Sigmoid colon (tissue), 6 donors: ENCODE measurements at regions not wholly inside any gene's neighbourhood (a gene's known extent, or its start where the extent isn't known, plus 50 kb on each side); places are given as distances from the start of the nearest gene placed in this dataset.
A peak's percentile ranks its signal among the peaks of the same experiment; 100 is the strongest.

ENCODE experiments used
- DNase-seq: peaks from one replicate; pipeline ENCODE4 v3.0.0-alpha.2; 2019
- H3K27ac ChIP-seq, 4 donors: fragments of 200-600 bp; sonication (generic); one replicate each; pipeline ENCODE4 v1.5.1; 2016 to 2019; ENCODE audit warnings: mild to moderate bottlenecking in 1 of 4
- H3K27me3 ChIP-seq, 3 donors: fragments of 200-600 bp; sonication (generic); one replicate each; pipeline ENCODE4 v1.5.1; 2019; ENCODE audit warnings: mild to moderate bottlenecking in 1 of 3
- H3K36me3 ChIP-seq, 4 donors: fragments of 200-600 bp; sonication (generic); one replicate each; pipeline ENCODE4 v1.5.1; 2016 to 2019
- H3K4me1 ChIP-seq, 4 donors: fragments of 200-600 bp; sonication (generic); one replicate each; pipeline ENCODE4 v1.5.1; 2017 to 2019
- H3K4me3 ChIP-seq, 4 donors: fragments of 200-600 bp; sonication (generic); one replicate each; pipeline ENCODE4 v1.5.1; 2017 to 2019; ENCODE audit warnings: mild to moderate bottlenecking in 2 of 4, moderate library complexity in 1 of 4
- H3K9me3 ChIP-seq, 4 donors: fragments of 200-600 bp in 3 of 4; sonication (generic) in 3 of 4; one replicate each; pipeline versions ENCODE4 v1.5.1 to v1.6.1; 2013 to 2019
- CTCF ChIP-seq, 4 experiments: fragments of 450-650 bp in 3 of 4; fragments of 200-600 bp in 1 of 4; IDR thresholded peaks; one replicate each; pipeline ENCODE4 v1.5.1; 2016 to 2019; ENCODE audit warnings: antibody characterized with exemption in 4 of 4, mild to moderate bottlenecking in 3 of 4, moderate library complexity in 2 of 4
- EP300 ChIP-seq, 4 donors: sonication (generic); formaldehyde crosslinking; IDR thresholded peaks; one replicate each; pipeline ENCODE4 v1.6.1; 2017; ENCODE audit warnings: antibody characterized with exemption in 4 of 4
- POLR2A ChIP-seq, 2 donors: fragments of 450-650 bp; IDR thresholded peaks; one replicate each; pipeline ENCODE4 v1.6.1; 2016; ENCODE audit warnings: antibody characterized with exemption in 2 of 2, mild to moderate bottlenecking in 2 of 2, moderate library complexity in 2 of 2
- POLR2AphosphoS5 ChIP-seq, 4 donors: sonication (generic); formaldehyde crosslinking; IDR thresholded peaks; one replicate each; pipeline ENCODE4 v1.6.1; 2017; ENCODE audit warnings: antibody characterized with exemption in 4 of 4
- WGBS, 2 donors: extraction: QIAGEN DNeasy Blood & Tissue Kit; methylation state at CpG; one replicate each; pipeline ENCODE4 v1.1.7; 2013; 5-methylcytosine and 5-hydroxymethylcytosine counted together
- intact Hi-C: fragments of 100-400 bp; cut with DNase I; formaldehyde crosslinking; loops from one replicate; pipeline ENCODE4 v1.15.1; 2023
- donor health status: healthy with polysubstance abuse.
- donor health status: healthy.

GRCh38 chr10:44854693-44855350 is 56.3 kb upstream of the TMEM72 start:
- Histone ChIP-seq H3K9me3 (no peaks in the 10 kb centered on the region), H3K4me3 (no peak overlapping the region), H3K27me3 (no peaks in the 10 kb centered on the region), H3K36me3 (no peaks in the 10 kb centered on the region), H3K4me1 (no peaks in the 10 kb centered on the region), H3K27ac (no peak overlapping the region)
- TF ChIP-seq POLR2AphosphoS5 (IDR thresholded peaks at IDR 0.05) = no peak
- TF ChIP-seq EP300 (IDR thresholded peaks at IDR 0.05) = no peak
- no peak for TF ChIP-seq CTCF (IDR thresholded peaks at IDR 0.05)
- TF ChIP-seq POLR2A (IDR thresholded peaks at IDR 0.05) = no peak
- intact Hi-C loops = loop anchor here (10.0 kb wide), 1 partner anchor 110 kb away; no protein-coding TSS in a partner anchor
- no peak for DNase-seq
- whole genome bisulfite sequencing, 2 donors = 85 to 86% methylated on average over 9 of the region's 9 CpGs

- H3K36me3 ChIP-seq = no peaks in the 10 kb centered on the region
- no peaks in the 10 kb centered on the region for H3K9me3 ChIP-seq
- intact Hi-C loops = loop anchor here (10.0 kb wide), 1 partner anchor 112 kb away; no protein-coding TSS in a partner anchor
- H3K27ac ChIP-seq = no peak overlapping the region
- 87 to 89% methylated on average over 7 of the region's 7 CpGs for WGBS, 2 donors
- no peaks in the 10 kb centered on the region for H3K4me1 ChIP-seq
- H3K27me3 ChIP-seq = no peaks in the 10 kb centered on the region
- H3K4me3 ChIP-seq = no peak overlapping the region
- no peak for DNase-seq
- TF ChIP-seq POLR2AphosphoS5 (IDR thresholded peaks at IDR 0.05) = no peak
- TF ChIP-seq CTCF (IDR thresholded peaks at IDR 0.05) = no peak
- no peak for TF ChIP-seq EP300 (IDR thresholded peaks at IDR 0.05)
- TF ChIP-seq POLR2A (IDR thresholded peaks at IDR 0.05) = no peak
These were observed 54.4 kb upstream of the TMEM72 start for GRCh38 chr10:44856696-44857095.

- peak; percentile 77 for DNase-seq
- Histone ChIP-seq H3K4me1 (no peaks in the 10 kb centered on the region), H3K27ac (no peak overlapping the region), H3K9me3 (no peaks in the 10 kb centered on the region), H3K4me3 (no peak overlapping the region), H3K36me3 (no peaks in the 10 kb centered on the region), H3K27me3 (no peaks in the 10 kb centered on the region)
- intact Hi-C loops = loop anchor here (10.0 kb wide), 1 partner anchor 113 kb away; no protein-coding TSS in a partner anchor
- WGBS, 2 donors = 44 to 45% methylated on average over 9 of the region's 9 CpGs
- peak; percentile 77 to 99 (median 93) for TF ChIP-seq CTCF (IDR thresholded peaks at IDR 0.05)
- no peak for TF ChIP-seq POLR2A (IDR thresholded peaks at IDR 0.05)
These were observed 53.6 kb upstream of the TMEM72 start for GRCh38 chr10:44857363-44858016.

DNA sequence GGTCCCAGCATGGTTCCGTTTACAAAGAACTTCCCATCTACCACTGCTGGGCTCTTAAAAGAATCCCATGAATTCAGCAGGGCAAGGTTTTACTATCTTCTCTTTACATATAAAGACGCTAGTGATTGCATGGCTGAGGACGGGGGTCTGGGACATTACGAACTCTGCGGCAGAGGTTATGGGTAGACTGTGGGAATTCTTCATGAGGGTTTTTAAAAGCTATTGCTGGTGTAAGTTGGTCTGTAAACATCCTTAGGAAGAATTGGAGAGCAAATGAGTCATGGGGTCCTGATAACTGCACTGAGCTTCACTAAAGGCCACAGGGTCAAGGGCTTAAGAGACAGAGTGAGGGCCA is 53.1 kb upstream of the TMEM72 start:
- no peaks in the 10 kb centered on the region for H3K27me3 ChIP-seq
- intact Hi-C loops = loop anchor here (10.0 kb wide), 1 partner anchor 113 kb away; no protein-coding TSS in a partner anchor
- H3K4me1 ChIP-seq = no peaks in the 10 kb centered on the region
- WGBS, 2 donors = 73 to 75% methylated on average over 5 of the region's 5 CpGs
- no peaks in the 10 kb centered on the region for H3K9me3 ChIP-seq
- H3K36me3 ChIP-seq = no peaks in the 10 kb centered on the region
- H3K4me3 ChIP-seq = no peak overlapping the region
- H3K27ac ChIP-seq = no peak overlapping the region
- no peak for DNase-seq
- TF ChIP-seq POLR2A (IDR thresholded peaks at IDR 0.05) = no peak
- TF ChIP-seq CTCF (IDR thresholded peaks at IDR 0.05) = no peak
- no peak for TF ChIP-seq EP300 (IDR thresholded peaks at IDR 0.05)
- TF ChIP-seq POLR2AphosphoS5 (IDR thresholded peaks at IDR 0.05) = no peak
